Adrenal gland (tissue), 9 donors: ENCODE measurements at regions not wholly inside any gene's neighbourhood (a gene's known extent, or its start where the extent isn't known, plus 50 kb on each side); places are given as distances from the start of the nearest gene placed in this dataset.

Experiments used
- DNase-seq, 7 donors: peaks; one replicate each; pipeline ENCODE4 v3.0.0-alpha.2; 2019 to 2020
- H3K27ac ChIP-seq, 5 donors: fragments of 200-600 bp; sonication (generic) in 4 of 5; 1 replicate in 3 of 5; 2 replicates in 2 of 5; pipeline versions ENCODE4 v1.5.1 to v1.8.0; 2016 to 2020; ENCODE audit warnings: mild to moderate bottlenecking in 1 of 5
- H3K27me3 ChIP-seq: fragments of 200-600 bp; 2 replicates; pipeline ENCODE4 v1.8.0; 2021
- H3K36me3 ChIP-seq, 2 donors: fragments of 200-600 bp; replicated peaks in 1 of 2; 1 replicate in 1 of 2; 2 replicates in 1 of 2; pipeline versions ENCODE4 v1.5.1 to v1.8.0; 2018 to 2022
- H3K4me1 ChIP-seq, 2 donors: fragments of 200-600 bp; replicated peaks in 1 of 2; 1 replicate in 1 of 2; 2 replicates in 1 of 2; pipeline versions ENCODE4 v1.5.1 to v1.8.0; 2018 to 2021
- H3K4me3 ChIP-seq, 4 donors: fragments of 200-600 bp; sonication (generic) in 3 of 4; one replicate each; pipeline ENCODE4 v1.5.1; 2016 to 2018
- H3K9me3 ChIP-seq, 3 donors: fragments of 200-600 bp; sonication (generic) in 1 of 3; replicated peaks in 1 of 3; 1 replicate in 2 of 3; 2 replicates in 1 of 3; pipeline versions ENCODE4 v1.5.1 to v1.8.0; 2016 to 2021
- POLR2A ChIP-seq, 2 donors: fragments of 450-650 bp; IDR thresholded peaks; one replicate each; pipeline ENCODE4 v1.6.1; 2017; ENCODE audit warnings: antibody characterized with exemption in 2 of 2, mild to moderate bottlenecking in 2 of 2, moderate library complexity in 1 of 2
- WGBS, 4 donors: extraction: QIAGEN DNeasy Blood & Tissue Kit in 2 of 4; methylation state at CpG; one replicate each; pipeline versions ENCODE4 v1.1.5 to v1.1.7; 2013 to 2017; 5-methylcytosine and 5-hydroxymethylcytosine counted together
- intact Hi-C, 2 donors: fragments of 100-400 bp; cut with DNase I; formaldehyde crosslinking; loops; one replicate each; pipeline versions ENCODE4 v1.14.1 to v1.15.0; 2022 to 2023
- TF ChIP-seq, protein P1 (sequence below), 6 experiments: fragments of 450-650 bp in 4 of 6; fragments of 200-600 bp in 2 of 6; sonication (generic) in 1 of 6; IDR thresholded peaks; 1 replicate in 5 of 6; 2 replicates in 1 of 6; pipeline versions ENCODE4 v1.5.1 to v1.8.0; 2016 to 2021; ENCODE audit warnings: antibody characterized with exemption in 6 of 6, mild to moderate bottlenecking in 2 of 6, moderate library complexity in 1 of 6
- donor health status: healthy with polysubstance abuse.
- donor health status: Bipolar disorder and iron deficiency.
- donor health status: DM: yes; HTN: yes; CAD: no.
- donor health status: DM: no; HTN: no; CAD: no.
- donor health status: DM: no; HTN: no; CAD: no.

DNA sequence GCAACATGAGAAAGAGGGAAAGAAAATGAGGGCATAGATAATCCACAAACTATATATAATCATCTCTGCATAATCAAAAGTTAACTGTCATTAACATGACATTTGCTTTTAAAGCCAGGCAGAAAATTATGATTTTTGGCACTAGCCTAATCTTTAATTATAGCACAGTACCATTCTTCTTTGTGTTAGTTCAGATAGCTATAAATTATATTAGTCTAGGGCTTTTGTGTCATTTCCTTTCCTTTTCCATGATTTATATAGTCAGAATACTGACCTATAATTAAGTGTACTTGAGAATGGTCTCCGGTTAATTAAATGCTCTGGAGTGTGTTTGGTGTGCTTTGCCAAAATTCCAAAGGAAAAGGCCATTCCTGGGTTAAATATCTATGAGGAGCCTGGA is 441.9 kb upstream of the THRB start:
- H3K9me3 ChIP-seq, result no peaks in the 10 kb centered on the region
- TF ChIP-seq POLR2A (IDR thresholded peaks at IDR 0.05), result no peak
- TF ChIP-seq, protein P1, sequence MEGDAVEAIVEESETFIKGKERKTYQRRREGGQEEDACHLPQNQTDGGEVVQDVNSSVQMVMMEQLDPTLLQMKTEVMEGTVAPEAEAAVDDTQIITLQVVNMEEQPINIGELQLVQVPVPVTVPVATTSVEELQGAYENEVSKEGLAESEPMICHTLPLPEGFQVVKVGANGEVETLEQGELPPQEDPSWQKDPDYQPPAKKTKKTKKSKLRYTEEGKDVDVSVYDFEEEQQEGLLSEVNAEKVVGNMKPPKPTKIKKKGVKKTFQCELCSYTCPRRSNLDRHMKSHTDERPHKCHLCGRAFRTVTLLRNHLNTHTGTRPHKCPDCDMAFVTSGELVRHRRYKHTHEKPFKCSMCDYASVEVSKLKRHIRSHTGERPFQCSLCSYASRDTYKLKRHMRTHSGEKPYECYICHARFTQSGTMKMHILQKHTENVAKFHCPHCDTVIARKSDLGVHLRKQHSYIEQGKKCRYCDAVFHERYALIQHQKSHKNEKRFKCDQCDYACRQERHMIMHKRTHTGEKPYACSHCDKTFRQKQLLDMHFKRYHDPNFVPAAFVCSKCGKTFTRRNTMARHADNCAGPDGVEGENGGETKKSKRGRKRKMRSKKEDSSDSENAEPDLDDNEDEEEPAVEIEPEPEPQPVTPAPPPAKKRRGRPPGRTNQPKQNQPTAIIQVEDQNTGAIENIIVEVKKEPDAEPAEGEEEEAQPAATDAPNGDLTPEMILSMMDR (IDR thresholded peaks at IDR 0.05), result no peak
- H3K36me3 ChIP-seq, result no peaks in the 10 kb centered on the region
- DNase-seq, result no peak
- WGBS, 4 donors, result 24 to 39% (median 28%) methylated on average over 1 of the region's 1 CpG
- no peak overlapping the region for H3K27ac ChIP-seq
- no peaks in the 10 kb centered on the region for H3K27me3 ChIP-seq
- intact Hi-C loops, result no loop called here
- no peaks in the 10 kb centered on the region for H3K4me1 ChIP-seq
- H3K4me3 ChIP-seq, result no peak overlapping the region

DNA sequence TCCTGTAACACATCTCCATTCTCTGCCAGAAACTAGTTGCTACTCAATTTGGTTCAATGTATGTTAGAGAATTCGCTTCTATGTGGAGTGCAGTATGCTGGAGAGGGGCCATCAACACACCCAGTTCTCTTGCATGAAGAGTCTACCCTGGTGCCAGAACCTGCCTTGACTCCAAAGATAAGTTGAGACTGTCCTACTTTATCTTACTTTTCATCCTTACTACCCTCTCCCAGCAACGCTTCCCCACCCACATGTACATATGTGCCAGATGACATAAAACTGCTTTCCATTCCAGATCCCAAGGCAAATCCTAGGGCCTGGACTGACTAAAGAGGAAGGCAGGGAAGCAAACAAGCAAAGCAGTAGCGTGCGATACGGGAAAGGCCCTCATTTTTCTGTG is 442.6 kb upstream of the THRB start:
- Histone ChIP-seq H3K27ac (no peak overlapping the region), H3K9me3 (no peaks in the 10 kb centered on the region), H3K36me3 (no peaks in the 10 kb centered on the region), H3K4me3 (no peak overlapping the region), H3K4me1 (no peaks in the 10 kb centered on the region), H3K27me3 (no peaks in the 10 kb centered on the region)
- TF ChIP-seq POLR2A (IDR thresholded peaks at IDR 0.05), result no peak
- TF ChIP-seq, protein P1 (IDR thresholded peaks at IDR 0.05), result no peak
- intact Hi-C loops, result no loop called here
- no peak for DNase-seq
- WGBS, 4 donors, result 78 to 86% (median 81%) methylated on average over 5 of the region's 5 CpGs

DNA sequence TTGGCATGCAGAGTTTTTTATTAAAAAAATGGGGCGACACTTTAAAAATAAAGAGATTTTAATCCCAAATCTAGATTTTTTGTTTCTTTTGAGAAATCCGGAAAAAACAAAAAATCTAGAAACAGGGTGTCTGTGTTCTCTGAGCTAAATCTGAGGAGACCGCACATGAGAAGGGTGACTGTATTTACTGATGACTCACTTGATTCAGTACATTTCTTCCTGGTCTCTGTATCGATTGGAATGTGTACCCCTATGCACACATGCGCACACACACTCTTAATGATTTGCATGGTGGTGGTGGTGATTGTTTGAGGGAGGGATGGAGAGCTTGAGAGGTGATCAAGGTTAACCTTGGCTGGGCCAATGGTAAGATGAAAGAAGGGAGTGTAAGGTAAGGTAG is 443.1 kb upstream of the THRB start:
- intact Hi-C loops, result no loop called here
- Histone ChIP-seq H3K4me3 (no peak overlapping the region), H3K4me1 (no peaks in the 10 kb centered on the region), H3K9me3 (no peaks in the 10 kb centered on the region), H3K27ac (no peak overlapping the region), H3K36me3 (no peaks in the 10 kb centered on the region), H3K27me3 (no peaks in the 10 kb centered on the region)
- DNase-seq, result no peak
- no peak for TF ChIP-seq POLR2A (IDR thresholded peaks at IDR 0.05)
- TF ChIP-seq, protein P1 (IDR thresholded peaks at IDR 0.05), result no peak
- 71 to 79% (median 77%) methylated on average over 5 of the region's 5 CpGs for WGBS, 4 donors

DNA sequence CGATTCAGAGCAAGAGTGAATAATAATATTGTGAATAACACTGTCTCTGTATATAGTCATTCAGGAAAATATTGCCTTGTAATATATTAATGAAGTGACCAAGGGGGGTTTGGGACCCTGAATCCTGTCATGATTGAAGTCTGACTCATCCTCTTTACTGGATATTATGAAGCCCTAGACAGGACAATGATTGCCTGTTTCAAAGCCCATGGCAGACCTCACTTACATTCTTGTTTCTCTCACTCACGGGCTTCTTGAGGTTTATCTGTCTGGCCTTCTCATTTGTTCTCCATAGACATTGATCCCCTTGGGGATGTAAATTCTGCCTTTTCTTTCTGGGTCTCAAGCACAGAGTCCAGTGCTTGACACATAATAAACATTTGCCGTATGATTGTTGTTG is 449.3 kb upstream of the THRB start:
- TF ChIP-seq, protein P1 (IDR thresholded peaks at IDR 0.05), result no peak
- no peak for TF ChIP-seq POLR2A (IDR thresholded peaks at IDR 0.05)
- intact Hi-C loops, result no loop called here
- Histone ChIP-seq H3K36me3 (no peaks in the 10 kb centered on the region), H3K4me1 (no peaks in the 10 kb centered on the region), H3K4me3 (no peak overlapping the region), H3K27me3 (no peaks in the 10 kb centered on the region), H3K9me3 (no peaks in the 10 kb centered on the region), H3K27ac (no peak overlapping the region)
- WGBS, 4 donors, result 70 to 86% (median 77%) methylated on average over 3 of the region's 3 CpGs
- DNase-seq, result no peak
